Cardiac muscle cell (in vitro differentiated cells and primary cell): ENCODE measurements at regions not wholly inside any gene's neighbourhood (a gene's known extent, or its start where the extent isn't known, plus 50 kb on each side); places are given as distances from the start of the nearest gene placed in this dataset.

ENCODE experiments used
- DNase-seq, 2 donors: peaks; one replicate each; pipeline versions ENCODE4 v3.0.0 to v3.0.0-alpha.2; 2010 to 2017; ENCODE audit warnings: low read depth in 1 of 2, low spot score in 1 of 2
- H3K27ac ChIP-seq: fragments of 200-600 bp; sonication (generic); 2 replicates; pipeline ENCODE4 v1.5.1; 2016
- H3K27me3 ChIP-seq: fragments of 200-600 bp; sonication (generic); 2 replicates; pipeline ENCODE4 v1.6.0; 2016; ENCODE audit warnings: control low read depth
- H3K36me3 ChIP-seq: fragments of 200-600 bp; sonication (generic); 2 replicates; pipeline ENCODE4 v1.5.1; 2016; ENCODE audit warnings: control low read depth
- H3K4me1 ChIP-seq: fragments of 200-600 bp; sonication (generic); 2 replicates; pipeline ENCODE4 v1.8.1; 2017; ENCODE audit warnings: low read depth, mild to moderate bottlenecking, mixed run types
- H3K4me3 ChIP-seq: fragments of 200-600 bp; sonication (generic); 2 replicates; pipeline ENCODE4 v1.5.1; 2016; ENCODE audit warnings: mild to moderate bottlenecking
- H3K9me3 ChIP-seq: fragments of 200-600 bp; sonication (generic); 2 replicates; pipeline ENCODE4 v1.5.1; 2017; ENCODE audit warnings: low read depth, mild to moderate bottlenecking, control low read depth
- CTCF ChIP-seq: IDR thresholded peaks from 2 replicates; pipeline ENCODE4 v1.5.1; 2012; ENCODE audit warnings: low read depth, mild to moderate bottlenecking, low read length

DNA sequence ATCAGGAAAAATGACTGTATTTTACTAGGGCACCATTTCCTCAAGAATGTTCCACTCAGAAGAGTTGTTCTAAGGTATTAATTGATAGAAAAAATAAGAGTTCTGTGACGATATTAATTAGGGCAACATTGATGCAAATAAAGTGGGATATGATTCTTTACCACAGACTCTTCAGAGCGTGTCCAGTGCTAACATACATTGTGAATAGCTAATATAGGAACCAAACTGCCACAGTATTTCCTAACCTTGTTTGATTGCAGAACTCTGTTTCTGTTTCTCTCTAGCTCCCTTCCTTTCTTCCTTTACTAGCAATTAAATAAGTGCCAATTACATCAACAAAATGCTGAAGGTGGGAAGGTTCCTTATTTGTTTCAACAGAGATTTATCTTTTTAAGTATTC is 154.1 kb upstream of the CPEB2 start:
- Histone ChIP-seq H3K27ac (no peak overlapping the region), H3K9me3 (no peaks in the 10 kb centered on the region), H3K36me3 (no peaks in the 10 kb centered on the region), H3K4me1 (no peaks in the 10 kb centered on the region), H3K4me3 (no peak overlapping the region), H3K27me3 (no peaks in the 10 kb centered on the region)
- no peak for TF ChIP-seq CTCF
- DNase-seq = no peak

DNA sequence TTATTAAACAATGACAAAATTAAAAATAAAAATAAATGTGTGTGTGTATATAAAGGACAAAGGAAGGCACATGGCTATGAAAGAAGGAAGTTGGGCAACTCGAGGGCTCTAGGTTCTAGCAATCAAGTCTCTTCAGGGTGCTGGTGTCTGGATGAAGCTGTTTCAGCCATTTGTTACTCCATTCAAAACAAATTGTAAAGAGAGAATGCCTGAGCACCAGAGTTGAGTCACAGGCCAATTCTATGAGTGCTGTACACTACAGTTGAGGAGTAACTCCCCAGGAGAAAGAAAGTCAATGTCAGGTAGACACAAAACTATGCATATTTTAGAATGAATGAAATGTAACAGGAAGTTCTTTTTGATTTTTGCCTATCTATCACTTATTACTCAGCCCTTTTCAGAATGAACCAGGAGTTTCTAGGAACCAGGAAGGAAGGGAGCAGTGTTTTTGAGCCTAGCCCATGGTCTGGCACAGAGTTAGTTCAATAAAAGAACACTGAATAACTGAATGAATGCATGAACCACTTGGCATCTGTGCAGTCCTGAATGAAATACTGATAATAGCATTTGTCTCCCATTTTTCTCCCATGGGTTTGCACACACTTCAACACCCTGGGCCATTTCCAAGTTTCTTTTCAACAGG is 151.7 kb upstream of the CPEB2 start:
- Histone ChIP-seq H3K27me3 (no peaks in the 10 kb centered on the region), H3K4me1 (no peaks in the 10 kb centered on the region), H3K27ac (no peak overlapping the region), H3K36me3 (no peaks in the 10 kb centered on the region), H3K4me3 (no peak overlapping the region), H3K9me3 (no peaks in the 10 kb centered on the region)
- DNase-seq = no peak
- TF ChIP-seq CTCF = no peak

- Histone ChIP-seq H3K9me3 (no peaks in the 10 kb centered on the region), H3K27me3 (no peaks in the 10 kb centered on the region), H3K4me1 (peaks cover 4% of the 10 kb centered on the region), H3K4me3 (no peak overlapping the region), H3K36me3 (no peaks in the 10 kb centered on the region), H3K27ac (no peak overlapping the region)
- peak in 1 of 2 donors; percentile 80 for DNase-seq
- TF ChIP-seq CTCF = no peak
Measured at GRCh38 chr4:14853176-14853943, 148.9 kb upstream of the CPEB2 start.

DNA sequence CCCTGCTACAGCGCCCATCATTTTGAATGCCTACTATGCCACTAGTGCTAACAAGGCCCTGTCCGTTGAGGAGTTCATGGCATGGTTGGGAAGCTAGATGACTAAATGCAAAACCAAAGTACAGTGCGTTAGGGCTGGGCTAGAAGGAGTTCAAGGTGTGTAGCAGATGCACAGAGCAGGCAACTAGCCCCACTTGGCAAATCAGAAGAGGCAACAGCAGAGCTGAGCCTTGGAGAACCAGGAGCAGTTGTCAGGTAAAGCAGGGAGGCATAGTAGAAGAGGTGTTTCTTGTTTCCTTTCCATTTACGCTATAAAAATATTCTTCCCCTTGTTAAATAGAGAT is 146.6 kb upstream of the CPEB2 start:
- peaks cover 4% of the 10 kb centered on the region for H3K4me1 ChIP-seq
- H3K27ac ChIP-seq = no peak overlapping the region
- no peak for TF ChIP-seq CTCF
- H3K36me3 ChIP-seq = no peaks in the 10 kb centered on the region
- no peaks in the 10 kb centered on the region for H3K9me3 ChIP-seq
- no peak for DNase-seq
- no peak overlapping the region for H3K4me3 ChIP-seq
- H3K27me3 ChIP-seq = no peaks in the 10 kb centered on the region

DNA sequence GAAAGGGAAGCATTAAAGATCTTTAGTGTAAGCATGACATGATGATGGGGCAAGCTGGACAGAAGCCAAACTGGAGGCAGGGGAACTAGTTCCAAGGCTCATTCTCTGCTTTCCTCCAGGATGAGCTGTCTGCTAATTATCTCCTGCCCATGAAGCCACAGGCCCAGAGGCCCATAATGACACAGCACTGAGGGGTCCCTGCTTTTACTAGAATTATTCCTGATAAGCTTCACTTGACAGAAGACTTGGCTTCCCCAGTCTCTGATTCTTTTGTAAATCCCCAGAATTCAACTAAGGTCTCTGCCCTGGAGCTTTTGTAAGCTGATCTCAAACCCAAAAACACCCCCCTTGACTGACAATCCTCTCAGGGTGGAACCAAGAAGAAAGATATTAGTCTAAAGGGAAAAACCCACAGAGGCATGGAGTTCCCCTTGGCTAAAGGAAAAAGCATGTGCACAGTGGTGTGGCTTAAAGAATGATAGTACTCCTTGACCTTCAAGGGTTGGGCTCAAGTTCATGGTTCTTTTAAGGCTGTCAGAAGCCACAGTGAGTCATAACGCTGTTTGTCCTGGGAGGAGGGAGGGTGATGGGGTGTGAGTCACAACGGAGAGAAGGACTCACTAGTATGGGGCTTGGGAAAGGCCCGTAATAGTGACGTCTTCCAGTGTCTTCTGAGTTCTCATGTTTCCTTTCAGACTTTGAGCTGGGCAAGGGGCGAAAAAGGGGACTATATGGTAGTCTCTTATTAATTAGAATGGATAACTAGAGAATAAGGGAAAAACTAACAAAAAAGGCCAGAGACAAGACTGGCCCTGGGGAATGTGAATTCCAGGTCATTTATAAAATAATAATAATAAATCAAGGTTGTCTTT is 146.0 kb upstream of the CPEB2 start:
- no peak overlapping the region for H3K4me3 ChIP-seq
- H3K36me3 ChIP-seq = no peaks in the 10 kb centered on the region
- no peak overlapping the region for H3K27ac ChIP-seq
- H3K4me1 ChIP-seq = peaks cover 4% of the 10 kb centered on the region
- H3K27me3 ChIP-seq = no peaks in the 10 kb centered on the region
- no peaks in the 10 kb centered on the region for H3K9me3 ChIP-seq
- DNase-seq = peak in 1 of 2 donors; percentile 96
- TF ChIP-seq CTCF = no peak
